GM19043 (cell line): ENCODE measurements at regions not wholly inside any gene's neighbourhood (a gene's known extent, or its start where the extent isn't known, plus 50 kb on each side); places are given as distances from the start of the nearest gene placed in this dataset.
"Not testable (repeated sequence)": the region's sequence is repeated elsewhere in the genome, so short reads cannot be mapped to it uniquely, and the experiment has no call there.

Experiments
- ATAC-seq: cut with Tn5 transposase; IDR thresholded peaks from one replicate; pipeline ENCODE4 v1.9.1; 2021; ENCODE audit warnings: low read depth; ENCODE audit not compliant: unreplicated experiment

DNA sequence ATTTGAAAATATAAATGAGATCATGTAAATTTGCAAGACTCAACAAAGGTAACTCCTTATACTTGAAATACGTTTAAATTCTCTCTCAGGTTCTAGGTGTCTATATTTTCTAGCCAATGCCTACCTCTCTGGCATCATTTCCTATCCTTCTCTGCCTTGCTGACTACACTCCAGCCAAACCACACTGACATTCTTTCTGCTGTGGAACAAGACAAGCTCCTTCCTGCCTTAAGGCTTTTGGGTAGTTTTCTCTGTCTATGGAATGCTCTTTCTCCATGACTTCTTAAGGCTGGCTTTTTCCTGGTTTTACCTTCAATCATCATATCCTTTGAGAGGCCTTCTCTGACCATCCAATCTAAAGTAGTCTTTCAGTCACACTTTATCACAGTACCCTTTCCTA is 201.0 kb downstream of the SPRY1 start:
- ATAC-seq, result no peak

DNA sequence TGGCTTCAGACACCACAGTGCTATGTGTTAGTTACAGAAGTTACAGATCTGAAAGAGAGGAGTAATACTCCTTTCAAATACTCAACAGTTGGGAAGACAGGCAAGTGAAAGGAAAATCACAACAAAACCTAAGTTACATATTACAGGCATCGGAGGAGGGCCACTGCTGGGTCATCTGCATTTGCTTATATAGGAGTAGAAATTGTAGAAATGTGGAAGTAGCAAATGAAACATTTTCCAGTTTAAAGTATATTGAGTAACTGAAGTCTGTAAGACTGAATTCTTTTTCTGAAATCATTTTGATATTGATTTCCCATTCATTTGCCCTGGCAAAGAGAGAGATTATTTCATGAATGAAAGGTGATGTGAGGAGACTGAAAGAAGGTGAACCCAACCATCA is 201.7 kb downstream of the SPRY1 start:
- ATAC-seq, result no peak

DNA sequence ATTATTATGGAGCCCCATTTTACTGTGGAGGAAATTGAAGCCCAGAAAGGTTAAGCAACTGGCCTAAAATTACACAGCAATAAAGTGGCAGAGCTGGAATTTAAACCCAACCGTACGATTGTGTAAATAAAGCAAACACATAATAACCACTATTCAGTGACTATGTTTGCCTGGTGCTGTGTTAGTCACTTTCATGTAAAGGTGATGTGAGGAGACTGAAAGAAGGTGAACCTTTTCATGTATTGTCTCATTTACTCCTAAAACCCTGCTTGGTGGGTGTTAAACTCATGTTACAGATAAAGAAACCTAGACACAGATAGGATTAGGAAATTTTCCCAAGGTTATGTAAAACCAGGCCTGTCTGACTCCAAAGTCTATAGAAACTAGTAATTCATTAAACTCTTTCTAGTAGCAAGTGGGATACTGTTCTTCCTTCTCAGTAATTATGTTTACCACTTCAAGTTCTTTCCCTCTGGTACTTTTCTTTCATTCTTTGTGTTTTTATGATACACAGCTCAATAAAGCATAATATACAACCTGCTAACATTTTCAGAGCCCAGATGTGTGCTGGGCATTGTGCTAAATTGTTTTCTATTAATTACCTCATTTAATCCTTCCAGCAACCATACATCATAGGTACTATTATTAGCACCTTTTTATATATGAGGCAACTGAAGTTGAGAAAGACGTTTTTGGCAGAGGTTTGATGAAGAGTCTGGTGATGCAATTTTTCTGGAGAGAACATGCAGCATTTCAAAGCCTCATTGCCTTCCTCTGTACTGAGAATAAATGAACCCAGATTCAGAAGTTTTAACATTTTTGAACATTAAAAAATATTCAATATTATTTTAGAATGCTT is 202.7 kb downstream of the SPRY1 start:
- ATAC-seq, result peak; percentile 13

DNA sequence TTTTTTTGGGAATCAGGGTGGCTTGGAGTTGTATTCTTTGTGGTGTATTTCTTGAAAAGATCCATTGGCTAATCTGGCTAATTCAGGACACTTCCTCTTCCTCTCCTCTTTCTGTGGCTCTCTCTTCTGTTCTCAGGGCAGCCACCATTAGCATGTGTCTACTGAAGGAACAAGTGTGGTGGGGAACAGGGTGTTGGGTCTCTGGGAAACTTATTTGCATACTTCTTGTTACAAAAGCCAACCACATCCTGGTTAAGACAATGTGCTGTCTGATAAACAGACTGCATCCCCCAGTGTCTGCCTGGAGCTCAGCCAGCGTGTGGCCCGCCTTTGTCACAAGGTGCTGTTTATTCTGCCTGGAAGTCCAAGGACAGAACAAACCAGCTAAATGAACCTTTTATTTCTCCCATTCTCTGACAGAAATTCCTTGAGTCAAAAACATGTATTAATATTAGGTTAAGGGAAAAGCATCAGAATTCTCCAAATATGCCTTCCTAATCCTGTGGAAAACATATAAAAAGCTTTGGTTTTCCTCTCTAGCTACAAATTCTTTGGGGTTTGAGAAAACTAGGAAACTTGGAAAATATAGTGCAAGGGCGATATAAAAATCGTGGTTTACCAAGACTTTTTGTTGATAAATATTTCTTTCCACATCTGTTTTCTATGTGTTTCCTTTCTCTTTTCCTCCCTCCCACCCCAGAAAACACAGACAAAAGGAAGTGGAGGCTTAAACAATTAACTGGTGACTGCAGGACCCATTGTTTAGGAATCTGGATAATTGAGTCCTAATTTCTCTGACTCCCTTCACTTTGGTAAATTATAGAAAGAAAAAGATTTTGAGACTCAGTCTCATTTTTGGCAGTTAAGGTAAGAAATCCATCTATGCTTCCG is 203.6 kb downstream of the SPRY1 start:
- ATAC-seq, result peak; percentile 99

DNA sequence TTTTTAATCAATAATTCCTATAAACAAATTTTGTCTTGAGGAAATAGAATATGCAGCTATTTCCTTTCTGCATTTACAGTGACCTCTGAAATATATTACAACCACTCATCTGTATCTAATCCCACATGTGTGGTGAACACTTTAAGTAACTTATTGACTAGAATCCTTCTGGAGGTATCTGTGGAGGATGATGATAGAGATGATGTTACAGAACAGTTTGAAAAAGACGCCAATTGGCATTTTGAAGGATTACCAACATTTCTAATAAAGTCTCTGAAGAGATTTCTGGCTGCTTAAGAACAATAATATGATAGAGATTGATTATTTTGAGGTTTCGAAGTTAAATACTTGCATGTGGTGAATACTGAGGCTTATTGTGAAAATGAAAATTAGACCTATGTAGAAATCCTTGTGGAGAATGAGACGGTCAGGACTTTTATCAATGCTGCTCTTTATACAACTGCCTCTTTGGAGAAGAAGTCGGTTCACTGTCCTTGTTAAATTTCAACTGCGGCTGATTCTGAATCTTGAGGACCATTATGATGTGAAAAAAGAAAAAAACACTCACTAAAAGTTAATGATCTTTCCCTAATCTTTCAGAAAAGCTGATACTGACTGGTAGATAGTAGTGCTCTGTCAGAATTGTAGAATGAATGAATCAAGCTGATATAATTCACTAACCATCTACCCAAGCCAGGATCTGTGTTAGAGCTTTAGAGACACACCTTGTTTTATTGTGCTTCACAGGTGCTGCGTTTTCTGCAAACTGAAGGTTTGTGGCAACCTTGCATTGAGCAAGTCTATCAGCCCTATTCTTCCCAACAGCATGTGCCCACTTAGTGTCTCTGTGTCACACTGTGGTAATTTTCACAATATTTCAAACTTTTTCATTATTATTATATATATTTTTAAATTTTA is 204.7 kb downstream of the SPRY1 start:
- ATAC-seq, result no peak

DNA sequence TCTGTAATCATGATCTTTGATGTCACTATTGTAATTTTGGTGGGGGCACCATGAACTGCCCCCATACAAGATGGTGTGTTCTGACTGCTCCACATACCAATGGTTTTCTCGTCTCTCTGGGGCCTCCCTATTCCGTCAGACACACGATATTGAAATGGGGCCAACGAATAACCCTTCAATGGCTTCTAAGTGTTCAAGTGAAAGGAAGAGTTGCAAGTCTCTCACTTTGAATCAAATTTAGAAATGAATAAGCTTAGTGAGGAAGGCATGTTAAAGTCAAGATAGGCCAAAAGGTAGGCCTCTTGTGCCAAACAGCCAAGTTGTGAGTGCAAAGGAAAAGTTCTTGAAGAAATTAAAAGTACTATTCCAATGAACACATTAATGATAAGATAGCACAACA is 205.4 kb downstream of the SPRY1 start:
- no peak for ATAC-seq

DNA sequence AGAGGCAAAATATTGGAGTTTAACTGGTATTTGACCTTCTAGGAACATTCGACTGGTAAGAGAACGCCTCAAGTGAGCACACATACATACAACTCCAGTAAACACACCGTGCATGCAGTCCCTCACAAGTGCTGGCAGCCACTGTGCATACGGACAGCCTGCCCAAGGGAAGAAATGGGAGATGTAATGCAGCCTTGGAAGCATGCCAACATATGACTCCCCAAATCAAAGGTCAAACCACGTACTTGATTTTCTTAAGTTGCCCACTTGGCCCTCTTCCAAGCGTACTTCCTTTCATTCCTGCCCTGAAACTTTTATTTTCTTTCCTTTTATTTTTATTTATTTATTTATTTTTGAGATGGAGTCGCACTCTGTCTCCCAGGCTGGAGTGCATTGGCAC is 206.6 kb downstream of the SPRY1 start:
- ATAC-seq, result no peak

DNA sequence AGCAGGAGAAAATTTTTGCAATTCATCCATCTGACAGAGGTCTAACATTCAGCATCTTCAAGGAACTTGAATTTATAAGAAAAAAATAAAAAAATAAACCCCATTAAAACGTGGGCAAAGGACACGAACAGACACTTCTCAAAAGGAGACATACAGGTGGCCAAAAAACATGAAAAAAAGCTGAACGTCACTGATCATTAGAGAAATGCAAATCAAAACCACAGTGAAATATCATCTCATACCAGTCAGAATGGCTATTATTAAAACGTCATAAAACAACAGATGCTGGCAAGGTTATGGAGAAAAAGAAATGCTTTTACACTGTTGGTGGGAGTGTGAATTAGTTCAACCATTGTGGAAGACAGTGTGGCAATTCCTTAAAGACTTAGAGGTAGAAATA is 209.2 kb downstream of the SPRY1 start:
- not testable (repeated sequence) for ATAC-seq

DNA sequence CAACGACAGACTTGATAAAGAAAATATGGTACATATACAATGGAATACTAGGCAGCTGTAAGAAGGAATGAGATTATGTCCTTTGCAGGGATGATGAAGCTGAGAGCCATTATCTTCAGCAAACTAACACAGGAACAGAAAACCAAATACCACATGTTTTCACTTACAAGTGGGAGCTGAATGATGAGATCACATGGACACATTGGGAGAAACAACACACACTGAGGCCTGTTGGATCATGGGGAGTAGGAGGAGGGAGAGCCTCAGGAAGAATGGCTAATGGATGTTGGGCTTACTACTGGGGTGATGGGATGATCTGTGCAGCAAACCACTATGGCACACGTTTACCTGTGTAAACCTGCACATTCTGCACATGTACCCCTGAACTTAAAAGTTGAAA is 209.7 kb downstream of the SPRY1 start:
- ATAC-seq, result no peak

DNA sequence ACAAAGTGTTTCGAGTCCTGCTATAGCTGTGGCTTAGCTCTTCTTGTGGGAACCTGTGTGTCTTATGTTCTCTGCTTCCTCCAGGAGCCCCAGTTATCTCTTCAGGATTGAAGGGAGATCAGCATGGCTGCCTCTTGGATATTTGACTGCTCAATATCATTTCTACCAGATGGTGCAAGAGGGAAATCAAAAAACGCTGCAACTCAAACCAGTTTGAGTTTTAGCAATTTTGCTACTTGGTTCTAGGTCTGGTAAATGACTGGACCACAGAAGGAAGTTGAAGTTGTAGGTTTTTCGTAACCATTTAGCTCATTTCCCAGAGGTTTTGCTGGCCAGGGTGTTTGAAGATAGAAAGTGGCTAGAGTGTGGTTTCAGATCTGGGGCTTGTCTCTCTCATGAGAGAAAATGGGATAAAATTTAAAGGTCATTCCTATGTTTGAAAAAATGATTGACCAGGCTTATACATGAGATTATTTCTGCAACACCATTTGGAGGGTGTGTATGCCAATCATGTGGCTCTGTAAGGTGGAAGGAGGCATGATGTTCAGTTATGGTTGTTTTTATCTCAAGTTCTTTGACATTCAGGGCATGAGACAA is 210.4 kb downstream of the SPRY1 start:
- peak; percentile 75 for ATAC-seq

DNA sequence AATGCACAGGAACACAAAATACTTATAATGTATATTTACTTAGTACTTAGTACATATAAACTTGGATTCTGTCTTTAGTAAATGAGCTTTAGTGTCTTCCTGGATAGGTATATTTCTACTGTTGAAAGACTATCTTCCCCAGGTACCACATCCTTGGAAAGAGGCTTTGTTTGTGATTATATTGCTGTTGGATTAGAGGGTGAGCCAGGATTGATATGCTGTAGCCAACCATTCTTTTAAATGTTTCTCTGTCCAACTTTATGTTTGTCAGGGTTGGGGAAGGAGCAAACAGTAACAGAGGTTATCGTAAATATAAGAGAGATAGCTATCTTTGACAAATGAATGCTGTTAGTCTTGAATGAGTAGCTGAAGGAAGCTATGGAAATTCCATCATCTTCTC is 213.2 kb downstream of the SPRY1 start:
- ATAC-seq, result no peak

DNA sequence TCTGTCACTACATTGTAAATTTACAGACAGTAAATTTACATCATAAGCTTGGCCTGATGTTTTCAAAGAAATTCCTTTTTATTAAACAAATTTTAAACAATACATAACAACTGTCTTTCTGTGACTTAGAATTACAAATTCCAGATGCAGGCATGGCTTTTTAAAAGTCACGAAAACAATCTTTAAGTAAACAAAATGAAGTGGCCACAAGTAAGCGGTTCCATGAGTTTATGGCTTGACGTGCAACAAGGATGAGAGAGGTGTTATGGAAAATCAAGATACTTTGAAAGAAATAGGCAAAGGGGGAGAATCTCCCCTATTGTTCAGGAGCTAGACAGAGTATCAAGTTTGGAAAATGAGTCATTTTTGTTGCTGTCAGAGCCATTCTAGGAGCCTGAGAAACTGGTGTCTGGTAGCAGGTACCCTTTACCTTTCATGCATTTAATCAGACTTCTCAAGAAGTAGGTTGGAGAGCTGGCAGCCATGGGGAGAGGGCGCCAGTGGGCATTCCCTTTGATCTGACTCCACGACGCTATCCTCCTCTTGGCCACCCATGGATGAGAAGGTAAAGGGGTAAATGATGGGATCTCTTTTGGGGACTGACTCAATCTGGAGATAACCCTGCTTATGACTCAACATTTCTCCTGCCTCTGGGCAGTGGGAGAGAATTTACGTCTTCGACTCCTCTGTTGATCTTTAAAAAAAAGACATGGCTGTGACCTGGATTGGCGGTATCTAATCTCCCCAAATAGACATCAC is 217.2 kb downstream of the SPRY1 start:
- no peak for ATAC-seq

DNA sequence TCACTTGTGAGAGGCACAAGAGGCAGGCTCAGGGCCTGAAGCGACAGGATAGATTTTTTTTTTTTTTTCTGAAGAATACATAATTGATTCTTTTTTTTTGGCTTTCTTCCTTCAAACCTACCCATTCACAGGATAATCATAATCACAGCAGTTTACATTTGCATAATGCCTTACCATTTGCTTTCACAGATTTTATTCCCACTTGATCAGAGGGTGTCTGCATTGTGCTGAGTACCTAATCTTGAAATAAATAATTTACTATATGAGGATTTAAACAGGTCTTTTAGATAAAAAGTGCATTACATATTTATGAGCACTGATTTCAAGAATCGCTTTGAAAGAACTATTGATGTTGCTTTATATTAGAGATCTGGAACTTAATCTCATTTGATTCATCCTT is 219.3 kb downstream of the SPRY1 start:
- no peak for ATAC-seq

DNA sequence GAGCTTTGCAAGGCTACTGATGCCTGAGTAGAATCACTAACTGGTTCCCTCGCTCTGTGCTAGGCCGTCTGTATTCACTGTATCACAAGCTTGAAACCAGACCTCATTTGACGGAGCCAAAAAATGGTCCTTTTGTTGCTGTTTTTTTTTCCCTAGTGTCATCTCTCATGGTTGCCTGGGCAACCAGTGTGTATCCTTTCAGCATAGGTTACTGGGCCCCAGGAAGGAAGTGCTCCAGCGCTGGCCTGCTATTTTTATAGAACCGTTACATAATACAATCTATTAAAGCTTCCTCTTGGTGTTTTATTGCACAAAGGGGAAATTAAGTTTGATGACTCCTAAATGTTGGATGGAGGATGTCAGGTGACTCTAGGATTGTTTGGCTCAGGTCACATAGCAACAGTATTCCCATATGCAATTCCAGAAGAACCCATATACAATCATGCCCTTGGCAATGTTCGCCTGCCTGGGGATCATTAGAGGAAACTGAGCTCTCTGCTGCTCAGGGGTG is 220.4 kb downstream of the SPRY1 start:
- ATAC-seq, result no peak

DNA sequence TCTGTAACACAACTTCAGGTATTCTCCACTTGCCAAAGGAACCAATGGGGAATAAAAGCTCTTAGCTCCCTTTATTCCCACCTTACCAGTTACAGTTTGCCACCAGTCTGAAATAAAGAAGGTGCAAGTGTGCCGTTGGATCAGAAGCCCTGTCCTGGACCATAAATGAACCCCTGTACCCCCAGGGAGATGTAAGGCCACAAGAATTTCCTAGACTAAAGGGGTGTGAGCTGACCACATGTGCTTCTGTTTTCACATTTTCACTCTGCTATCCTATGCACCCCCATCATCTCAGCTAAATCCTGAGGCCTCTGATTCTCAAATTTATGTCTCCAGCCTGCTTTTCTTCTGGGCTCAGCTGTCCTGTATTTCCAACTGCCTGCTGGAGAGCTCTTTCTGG is 221.2 kb downstream of the SPRY1 start:
- ATAC-seq, result no peak

DNA sequence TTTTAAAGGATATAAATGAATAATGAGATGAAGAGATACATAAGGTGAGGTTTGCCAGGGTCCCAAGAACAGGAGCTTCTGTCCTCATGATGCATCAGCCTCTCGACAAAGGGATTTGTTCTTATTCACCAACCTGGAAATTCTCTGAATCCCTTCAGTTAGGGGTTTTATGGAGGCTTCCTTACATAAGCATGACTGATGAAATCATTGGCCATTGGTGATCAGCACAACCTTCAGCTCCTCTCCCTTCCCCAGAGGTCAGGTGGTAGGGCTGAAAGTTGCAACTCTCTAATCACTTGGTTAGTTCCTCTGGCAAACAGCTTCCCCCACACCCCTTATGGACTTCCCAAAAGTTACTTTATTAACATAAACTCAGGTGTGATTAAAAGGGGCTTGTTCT is 222.0 kb downstream of the SPRY1 start:
- no peak for ATAC-seq

DNA sequence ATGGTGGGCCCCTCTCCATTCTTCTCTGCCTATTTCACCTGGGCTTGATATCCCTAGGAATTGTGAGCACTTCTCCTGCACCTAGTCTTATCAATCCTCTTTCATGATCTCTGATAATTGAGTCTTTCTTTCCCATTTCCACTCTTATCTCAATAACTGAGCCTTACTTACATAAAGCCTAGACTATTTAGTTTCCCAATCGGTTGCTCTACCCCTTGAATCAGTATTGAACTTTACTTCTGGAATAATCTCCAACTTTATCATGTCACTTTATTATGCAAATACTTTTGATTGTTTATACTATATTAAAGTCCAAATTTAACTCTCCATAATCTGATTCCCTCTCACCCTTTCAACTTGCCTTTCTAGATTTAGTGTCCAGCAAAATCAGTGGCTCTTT is 222.7 kb downstream of the SPRY1 start:
- no peak for ATAC-seq

DNA sequence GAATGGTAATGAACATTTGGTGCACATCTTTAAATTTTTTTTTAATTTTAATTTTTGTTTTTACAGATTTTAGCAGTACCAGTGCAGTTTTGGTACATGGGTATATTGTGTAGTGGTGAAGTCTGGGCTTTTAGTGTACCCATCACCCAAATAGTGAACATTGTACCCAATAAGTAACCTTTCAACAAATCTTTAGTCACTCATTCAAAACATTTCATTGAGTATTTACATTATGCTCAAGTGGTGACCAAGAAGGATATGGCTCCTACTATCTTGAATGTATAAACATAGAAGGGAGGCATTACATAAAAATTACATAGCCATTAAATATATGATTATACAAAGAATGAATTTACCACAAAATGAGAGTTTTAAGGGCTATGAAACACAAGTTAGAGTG is 223.3 kb downstream of the SPRY1 start:
- ATAC-seq, result no peak

DNA sequence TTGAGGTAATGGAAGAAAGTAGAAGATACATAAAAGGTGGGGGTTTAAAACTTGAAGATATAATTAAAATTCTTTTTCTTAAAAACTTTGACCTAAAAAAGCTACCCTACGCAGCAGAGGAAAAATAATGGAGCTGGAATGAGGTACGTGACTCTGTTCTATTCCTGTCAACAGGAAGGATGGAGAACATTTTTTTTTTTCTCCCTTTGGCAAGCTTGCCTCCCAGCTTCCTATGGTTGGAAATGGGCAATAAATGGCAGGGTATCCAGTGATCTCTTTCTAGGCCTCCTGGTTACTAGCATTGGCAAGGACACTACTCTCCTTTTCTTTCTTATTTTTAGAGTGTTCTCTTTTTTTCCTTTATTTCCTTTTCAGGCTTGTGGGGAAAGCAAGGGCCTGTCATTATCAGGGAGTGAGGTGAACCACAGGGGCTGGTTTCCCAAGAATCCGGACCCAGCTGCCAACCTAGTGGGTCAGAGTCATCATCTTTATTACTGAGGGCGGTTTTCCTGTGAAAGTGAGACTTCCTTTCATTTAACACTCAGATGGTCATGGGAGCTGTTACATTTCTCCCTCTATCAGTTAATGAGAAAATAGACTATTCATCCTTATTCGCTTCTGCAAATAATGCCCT is 224.6 kb downstream of the SPRY1 start:
- ATAC-seq, result no peak
